WTC11 (cell line): ENCODE measurements at regions not wholly inside any gene's neighbourhood (a gene's known extent, or its start where the extent isn't known, plus 50 kb on each side); places are given as distances from the start of the nearest gene placed in this dataset.

Source experiments
- ATAC-seq: fragments of 200-7000 bp; cut with Tn5 transposase; 2 replicates; pipeline ENCODE4 v1.10.0; 2021; ENCODE audit warnings: mild to moderate bottlenecking, moderate library complexity
- CTCF ChIA-PET: fragments of 300-600 bp; sonication (Branson Sonifier 250); formaldehyde crosslinking; loops from one replicate; lab custom pipeline; 2021; ENCODE audit warnings: antibody characterized with exemption; lab: Charles Lee
- POLR2A ChIA-PET: fragments of 350-600 bp; sonication (Branson Sonifier 250); formaldehyde crosslinking; loops from one replicate; lab custom pipeline; 2021; ENCODE audit warnings: antibody characterized with exemption; lab: Charles Lee
- DNase-seq: peaks from one replicate; pipeline ENCODE4 v3.0.0; 2021; ENCODE audit warnings: low spot score
- H3K27ac Mint-ChIP-seq: 2 replicates; pipeline ENCODE4 v1.8.0; 2021; ENCODE audit warnings: mixed read lengths
- H3K27me3 Mint-ChIP-seq: 2 replicates; pipeline ENCODE4 v1.8.0; 2021; ENCODE audit warnings: low read depth, mild to moderate bottlenecking, moderate library complexity, mixed read lengths
- H3K36me3 Mint-ChIP-seq: 2 replicates; pipeline ENCODE4 v1.8.0; 2021; ENCODE audit warnings: mixed read lengths
- H3K4me1 Mint-ChIP-seq: 2 replicates; pipeline ENCODE4 v1.8.0; 2022; ENCODE audit warnings: mixed read lengths
- H3K4me3 Mint-ChIP-seq: 2 replicates; pipeline ENCODE4 v1.8.0; 2021; ENCODE audit warnings: mild to moderate bottlenecking, moderate library complexity, mixed read lengths
- H3K9me3 Mint-ChIP-seq: 2 replicates; pipeline ENCODE4 v1.8.0; 2021; ENCODE audit warnings: mixed read lengths
- ATF3 ChIP-seq: sonication (generic); formaldehyde crosslinking; conservative IDR thresholded peaks from 2 replicates; pipeline ENCODE4 v1.8.1; 2022; ENCODE audit warnings: mild to moderate bottlenecking, missing genetic modification reagents
- ATF6 ChIP-seq: sonication (generic); formaldehyde crosslinking; IDR thresholded peaks from 2 replicates; pipeline ENCODE4 v1.8.1; 2023; ENCODE audit warnings: mild to moderate bottlenecking, missing genetic modification reagents
- CREM ChIP-seq: sonication (generic); formaldehyde crosslinking; IDR thresholded peaks from 2 replicates; pipeline ENCODE4 v1.8.1; 2022; ENCODE audit warnings: mild to moderate bottlenecking, missing genetic modification reagents, moderate library complexity
- CTCF ChIP-seq: fragments of 200-600 bp; IDR thresholded peaks from 2 replicates; pipeline ENCODE4 v1.8.0; 2022; ENCODE audit warnings: antibody characterized with exemption
- GABPB1 ChIP-seq: sonication (generic); formaldehyde crosslinking; IDR thresholded peaks from 2 replicates; pipeline ENCODE4 v1.8.1; 2023; ENCODE audit warnings: mild to moderate bottlenecking, missing genetic modification reagents
- GTF2I ChIP-seq: fragments of 250-450 bp; sonication (Bioruptor Pico); conservative IDR thresholded peaks from 2 replicates; pipeline ENCODE4 v1.4.0; 2021; ENCODE audit warnings: mild to moderate bottlenecking
- MXD4 ChIP-seq: fragments of 250-450 bp; sonication (Bioruptor Pico); IDR thresholded peaks from 2 replicates; pipeline ENCODE4 v1.8.0; 2021; ENCODE audit warnings: mild to moderate bottlenecking, moderate library complexity, borderline replicate concordance
- NR1H2 ChIP-seq: sonication (generic); formaldehyde crosslinking; IDR thresholded peaks from 2 replicates; pipeline ENCODE4 v1.9.0; 2021; ENCODE audit warnings: mild to moderate bottlenecking, moderate library complexity, missing genetic modification reagents
- NR3C1 ChIP-seq: sonication (generic); formaldehyde crosslinking; conservative IDR thresholded peaks from 2 replicates; pipeline ENCODE4 v1.8.1; 2023; ENCODE audit warnings: low read depth, mild to moderate bottlenecking, missing genetic modification reagents
- SP1 ChIP-seq: sonication (generic); formaldehyde crosslinking; conservative IDR thresholded peaks from 2 replicates; pipeline ENCODE4 v1.8.1; 2022; ENCODE audit warnings: missing genetic modification reagents
- USF2 ChIP-seq: sonication (generic); formaldehyde crosslinking; IDR thresholded peaks from 2 replicates; pipeline ENCODE4 v1.8.1; 2023; ENCODE audit warnings: mild to moderate bottlenecking, missing genetic modification reagents, moderate library complexity
- TF ChIP-seq, protein P1 (sequence below): fragments of 250-450 bp; sonication (Bioruptor Pico); IDR thresholded peaks from 2 replicates; pipeline ENCODE4 v1.9.0; 2021; ENCODE audit warnings: mild to moderate bottlenecking
- TF ChIP-seq, protein P2 (sequence below): fragments of 250-450 bp; sonication (Bioruptor Pico); IDR thresholded peaks from 2 replicates; pipeline ENCODE4 v2.1.2; 2022; ENCODE audit warnings: mild to moderate bottlenecking, moderate library complexity
- TF ChIP-seq, protein P3 (sequence below): sonication (generic); formaldehyde crosslinking; conservative IDR thresholded peaks from 2 replicates; pipeline ENCODE4 v1.8.1; 2023; ENCODE audit warnings: mild to moderate bottlenecking, low read depth, missing genetic modification reagents, moderate library complexity

DNA sequence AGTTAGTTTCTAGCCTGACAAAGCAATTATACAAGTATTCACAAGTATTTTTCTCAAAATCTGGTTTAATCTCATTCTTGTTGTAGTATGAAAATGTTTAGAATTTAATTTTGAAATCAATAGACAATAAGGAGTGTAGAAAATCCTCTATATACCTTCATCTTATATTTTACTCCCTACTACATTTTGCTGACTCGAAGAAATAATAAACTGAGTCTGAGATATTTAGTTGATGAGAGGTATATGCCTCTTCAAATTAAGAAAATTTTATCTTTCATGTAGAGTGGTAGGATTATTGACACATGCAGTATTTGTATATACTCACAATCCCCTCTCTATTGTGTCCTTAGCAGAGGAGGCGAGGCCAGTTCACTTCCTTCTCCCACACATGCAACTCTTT is 477.7 kb downstream of the MAN2A1 start:
- Mint-ChIP-seq H3K27ac (no peak overlapping the region), H3K27me3 (no peaks in the 10 kb centered on the region), H3K9me3 (peaks cover 16% of the 10 kb centered on the region), H3K4me1 (no peaks in the 10 kb centered on the region), H3K4me3 (no peak overlapping the region), H3K36me3 (peaks cover 5% of the 10 kb centered on the region; the same call in 1 of the 2 replicates)
- no peak for DNase-seq
- POLR2A ChIA-PET = no interaction called here
- TF ChIP-seq NR3C1 (CRISPR knock-in tag) (no peak), GABPB1 (CRISPR knock-in tag) (no peak), CREM (CRISPR knock-in tag) (no peak), SP1 (CRISPR knock-in tag) (no peak), CTCF (no peak), NR1H2 (CRISPR knock-in tag) (no peak), GTF2I (CRISPR knock-in tag) (no peak), USF2 (CRISPR knock-in tag) (no peak), ATF6 (CRISPR knock-in tag) (no peak), ATF3 (CRISPR knock-in tag) (no peak), MXD4 (CRISPR knock-in tag) (no peak)
- TF ChIP-seq, protein P1, sequence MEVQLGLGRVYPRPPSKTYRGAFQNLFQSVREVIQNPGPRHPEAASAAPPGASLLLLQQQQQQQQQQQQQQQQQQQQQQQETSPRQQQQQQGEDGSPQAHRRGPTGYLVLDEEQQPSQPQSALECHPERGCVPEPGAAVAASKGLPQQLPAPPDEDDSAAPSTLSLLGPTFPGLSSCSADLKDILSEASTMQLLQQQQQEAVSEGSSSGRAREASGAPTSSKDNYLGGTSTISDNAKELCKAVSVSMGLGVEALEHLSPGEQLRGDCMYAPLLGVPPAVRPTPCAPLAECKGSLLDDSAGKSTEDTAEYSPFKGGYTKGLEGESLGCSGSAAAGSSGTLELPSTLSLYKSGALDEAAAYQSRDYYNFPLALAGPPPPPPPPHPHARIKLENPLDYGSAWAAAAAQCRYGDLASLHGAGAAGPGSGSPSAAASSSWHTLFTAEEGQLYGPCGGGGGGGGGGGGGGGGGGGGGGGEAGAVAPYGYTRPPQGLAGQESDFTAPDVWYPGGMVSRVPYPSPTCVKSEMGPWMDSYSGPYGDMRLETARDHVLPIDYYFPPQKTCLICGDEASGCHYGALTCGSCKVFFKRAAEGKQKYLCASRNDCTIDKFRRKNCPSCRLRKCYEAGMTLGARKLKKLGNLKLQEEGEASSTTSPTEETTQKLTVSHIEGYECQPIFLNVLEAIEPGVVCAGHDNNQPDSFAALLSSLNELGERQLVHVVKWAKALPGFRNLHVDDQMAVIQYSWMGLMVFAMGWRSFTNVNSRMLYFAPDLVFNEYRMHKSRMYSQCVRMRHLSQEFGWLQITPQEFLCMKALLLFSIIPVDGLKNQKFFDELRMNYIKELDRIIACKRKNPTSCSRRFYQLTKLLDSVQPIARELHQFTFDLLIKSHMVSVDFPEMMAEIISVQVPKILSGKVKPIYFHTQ = no peak
- TF ChIP-seq, protein P2, sequence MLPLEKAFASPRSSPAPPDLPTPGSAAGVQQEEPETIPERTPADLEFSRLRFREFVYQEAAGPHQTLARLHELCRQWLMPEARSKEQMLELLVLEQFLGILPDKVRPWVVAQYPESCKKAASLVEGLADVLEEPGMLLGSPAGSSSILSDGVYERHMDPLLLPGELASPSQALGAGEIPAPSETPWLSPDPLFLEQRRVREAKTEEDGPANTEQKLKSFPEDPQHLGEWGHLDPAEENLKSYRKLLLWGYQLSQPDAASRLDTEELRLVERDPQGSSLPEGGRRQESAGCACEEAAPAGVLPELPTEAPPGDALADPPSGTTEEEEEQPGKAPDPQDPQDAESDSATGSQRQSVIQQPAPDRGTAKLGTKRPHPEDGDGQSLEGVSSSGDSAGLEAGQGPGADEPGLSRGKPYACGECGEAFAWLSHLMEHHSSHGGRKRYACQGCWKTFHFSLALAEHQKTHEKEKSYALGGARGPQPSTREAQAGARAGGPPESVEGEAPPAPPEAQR = no peak
- TF ChIP-seq, protein P3, sequence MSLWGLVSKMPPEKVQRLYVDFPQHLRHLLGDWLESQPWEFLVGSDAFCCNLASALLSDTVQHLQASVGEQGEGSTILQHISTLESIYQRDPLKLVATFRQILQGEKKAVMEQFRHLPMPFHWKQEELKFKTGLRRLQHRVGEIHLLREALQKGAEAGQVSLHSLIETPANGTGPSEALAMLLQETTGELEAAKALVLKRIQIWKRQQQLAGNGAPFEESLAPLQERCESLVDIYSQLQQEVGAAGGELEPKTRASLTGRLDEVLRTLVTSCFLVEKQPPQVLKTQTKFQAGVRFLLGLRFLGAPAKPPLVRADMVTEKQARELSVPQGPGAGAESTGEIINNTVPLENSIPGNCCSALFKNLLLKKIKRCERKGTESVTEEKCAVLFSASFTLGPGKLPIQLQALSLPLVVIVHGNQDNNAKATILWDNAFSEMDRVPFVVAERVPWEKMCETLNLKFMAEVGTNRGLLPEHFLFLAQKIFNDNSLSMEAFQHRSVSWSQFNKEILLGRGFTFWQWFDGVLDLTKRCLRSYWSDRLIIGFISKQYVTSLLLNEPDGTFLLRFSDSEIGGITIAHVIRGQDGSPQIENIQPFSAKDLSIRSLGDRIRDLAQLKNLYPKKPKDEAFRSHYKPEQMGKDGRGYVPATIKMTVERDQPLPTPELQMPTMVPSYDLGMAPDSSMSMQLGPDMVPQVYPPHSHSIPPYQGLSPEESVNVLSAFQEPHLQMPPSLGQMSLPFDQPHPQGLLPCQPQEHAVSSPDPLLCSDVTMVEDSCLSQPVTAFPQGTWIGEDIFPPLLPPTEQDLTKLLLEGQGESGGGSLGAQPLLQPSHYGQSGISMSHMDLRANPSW (CRISPR knock-in tag) = no peak
- ATAC-seq = no peak
- CTCF ChIA-PET = no interaction called here
